Smooth muscle cell (in vitro differentiated cells): ENCODE measurements at regions not wholly inside any gene's neighbourhood (a gene's known extent, or its start where the extent isn't known, plus 50 kb on each side); places are given as distances from the start of the nearest gene placed in this dataset.
"Not testable (repeated sequence)": the region's sequence is repeated elsewhere in the genome, so short reads cannot be mapped to it uniquely, and the experiment has no call there.

ENCODE experiments used
- DNase-seq: peaks from one replicate; lab custom pipeline; 2025; ENCODE audit not compliant: unreplicated experiment; lab: John Stamatoyannopoulos, UW
- H2AFZ ChIP-seq: fragments of 200-600 bp; sonication (generic); 2 replicates; pipeline ENCODE4 v1.6.0; 2016; ENCODE audit warnings: antibody characterized with exemption, low read depth, mild to moderate bottlenecking
- H3F3A ChIP-seq: fragments of 200-600 bp; sonication (generic); 2 replicates; pipeline ENCODE4 v1.6.0; 2017; ENCODE audit warnings: antibody characterized with exemption, low read depth
- H3K27ac ChIP-seq: fragments of 200-600 bp; sonication (generic); 2 replicates; pipeline ENCODE4 v1.5.1; 2016; ENCODE audit warnings: low read depth, mild to moderate bottlenecking
- H3K27me3 ChIP-seq: fragments of 200-600 bp; sonication (generic); 2 replicates; pipeline ENCODE4 v1.6.1; 2016; ENCODE audit warnings: low read depth, mild to moderate bottlenecking
- H3K36me3 ChIP-seq: fragments of 200-600 bp; sonication (generic); 2 replicates; pipeline ENCODE4 v1.5.1; 2016; ENCODE audit warnings: low read depth
- H3K4me1 ChIP-seq: fragments of 200-600 bp; sonication (generic); 2 replicates; pipeline ENCODE4 v1.5.1; 2016; ENCODE audit warnings: low read depth
- H3K4me2 ChIP-seq: fragments of 200-600 bp; sonication (generic); 2 replicates; pipeline ENCODE4 v1.6.0; 2016; ENCODE audit warnings: mild to moderate bottlenecking
- H3K4me3 ChIP-seq: fragments of 200-600 bp; sonication (generic); 2 replicates; pipeline ENCODE4 v1.5.1; 2016; ENCODE audit warnings: mild to moderate bottlenecking
- H3K79me2 ChIP-seq: fragments of 200-600 bp; sonication (generic); 2 replicates; pipeline ENCODE4 v1.6.0; 2016; ENCODE audit warnings: low read depth, mild to moderate bottlenecking
- H3K9ac ChIP-seq: fragments of 200-600 bp; sonication (generic); 2 replicates; pipeline ENCODE4 v1.6.0; 2016; ENCODE audit warnings: low read depth
- H3K9me3 ChIP-seq: fragments of 200-600 bp; sonication (generic); replicated peaks from 2 replicates; pipeline ENCODE4 v1.5.1; 2016; ENCODE audit warnings: low read depth
- H4K20me1 ChIP-seq: fragments of 200-600 bp; sonication (generic); 2 replicates; pipeline ENCODE4 v1.6.0; 2016; ENCODE audit warnings: low read depth
- WGBS: methylation state at CpG from one replicate; pipeline ENCODE4 v1.1.7; 2016; ENCODE audit warnings: low lambda C conversion rate; 5-methylcytosine and 5-hydroxymethylcytosine counted together
- TF ChIP-seq, protein P1 (sequence below): fragments of 200-600 bp; sonication (generic); IDR thresholded peaks from 2 replicates; pipeline ENCODE4 v1.5.1; 2017; ENCODE audit warnings: borderline replicate concordance, mild to moderate bottlenecking, antibody characterized with exemption; ENCODE audit not compliant: insufficient read depth, poor library complexity, severe bottlenecking

DNA sequence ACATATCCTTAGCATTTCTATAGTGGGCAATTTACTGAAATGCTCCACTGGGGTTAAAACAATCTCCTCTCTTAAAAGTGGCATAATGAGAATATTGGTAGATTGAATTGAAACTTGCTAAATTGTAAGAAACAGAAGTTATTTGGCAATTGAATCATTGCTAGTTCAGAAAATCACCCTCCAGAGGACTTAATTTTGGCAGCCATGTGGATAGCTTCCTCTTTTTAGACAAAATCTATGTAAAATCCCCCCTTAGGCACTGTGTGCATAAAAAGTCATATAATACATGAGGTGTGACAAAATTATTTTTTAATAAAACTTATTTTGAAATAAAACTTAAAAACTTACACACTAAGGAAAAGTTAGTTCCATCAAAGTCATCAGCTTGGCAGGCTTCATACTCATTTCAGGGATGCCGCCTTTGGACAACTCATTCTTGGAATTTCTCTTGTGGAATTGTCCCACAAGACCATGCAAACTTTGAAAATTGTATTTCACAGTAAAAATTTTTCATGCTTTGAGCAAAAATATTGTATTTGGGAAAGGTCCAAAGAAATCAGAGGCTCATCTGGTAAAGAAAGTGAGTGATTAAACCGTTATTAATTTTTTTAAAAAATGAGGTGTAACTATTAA is 473.0 kb downstream of the BCKDHB start:
- Histone ChIP-seq H3K79me2 (no peaks in the 10 kb centered on the region), H3K9ac (no peak overlapping the region), H3K27me3 (no peaks in the 10 kb centered on the region), H3F3A (no peaks in the 10 kb centered on the region), H3K27ac (no peak overlapping the region), H3K4me3 (no peak overlapping the region), H3K4me1 (no peaks in the 10 kb centered on the region), H4K20me1 (no peaks in the 10 kb centered on the region), H3K4me2 (no peak overlapping the region), H2AFZ (no peak overlapping the region), H3K36me3 (no peaks in the 10 kb centered on the region), H3K9me3 (no peaks in the 10 kb centered on the region)
- 93% methylated on average over 2 of the region's 2 CpGs for WGBS
- TF ChIP-seq, protein P1, sequence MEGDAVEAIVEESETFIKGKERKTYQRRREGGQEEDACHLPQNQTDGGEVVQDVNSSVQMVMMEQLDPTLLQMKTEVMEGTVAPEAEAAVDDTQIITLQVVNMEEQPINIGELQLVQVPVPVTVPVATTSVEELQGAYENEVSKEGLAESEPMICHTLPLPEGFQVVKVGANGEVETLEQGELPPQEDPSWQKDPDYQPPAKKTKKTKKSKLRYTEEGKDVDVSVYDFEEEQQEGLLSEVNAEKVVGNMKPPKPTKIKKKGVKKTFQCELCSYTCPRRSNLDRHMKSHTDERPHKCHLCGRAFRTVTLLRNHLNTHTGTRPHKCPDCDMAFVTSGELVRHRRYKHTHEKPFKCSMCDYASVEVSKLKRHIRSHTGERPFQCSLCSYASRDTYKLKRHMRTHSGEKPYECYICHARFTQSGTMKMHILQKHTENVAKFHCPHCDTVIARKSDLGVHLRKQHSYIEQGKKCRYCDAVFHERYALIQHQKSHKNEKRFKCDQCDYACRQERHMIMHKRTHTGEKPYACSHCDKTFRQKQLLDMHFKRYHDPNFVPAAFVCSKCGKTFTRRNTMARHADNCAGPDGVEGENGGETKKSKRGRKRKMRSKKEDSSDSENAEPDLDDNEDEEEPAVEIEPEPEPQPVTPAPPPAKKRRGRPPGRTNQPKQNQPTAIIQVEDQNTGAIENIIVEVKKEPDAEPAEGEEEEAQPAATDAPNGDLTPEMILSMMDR = no peak
- no peak for DNase-seq

DNA sequence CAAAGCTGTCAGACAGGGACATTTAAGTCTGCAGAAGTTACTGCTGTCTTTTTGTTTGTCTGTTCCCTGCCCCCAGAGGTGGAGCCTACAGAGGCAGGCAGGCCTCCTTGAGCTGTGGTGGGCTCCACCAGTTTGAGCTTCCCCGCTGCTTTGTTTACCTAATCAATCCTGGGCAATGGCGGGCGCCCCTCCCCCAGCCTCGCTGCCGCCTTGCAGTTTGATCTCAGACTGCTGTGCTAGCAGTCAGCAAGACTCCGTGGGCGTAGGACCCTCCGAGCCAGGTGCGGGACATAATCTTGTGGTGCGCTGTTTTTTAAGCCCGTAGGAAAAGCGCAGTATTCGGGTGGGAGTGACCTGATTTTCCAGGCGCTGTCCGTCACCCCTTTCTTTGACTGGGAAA is 466.8 kb downstream of the BCKDHB start:
- H2AFZ ChIP-seq, H3K79me2 ChIP-seq, H3K4me3 ChIP-seq, DNase-seq, H3K36me3 ChIP-seq, H3K27ac ChIP-seq, H3K27me3 ChIP-seq, H3K9ac ChIP-seq, H3K4me1 ChIP-seq, H4K20me1 ChIP-seq, H3F3A ChIP-seq, H3K9me3 ChIP-seq, H3K4me2 ChIP-seq: not testable (repeated sequence)
- 80% methylated on average over 15 of the region's 15 CpGs for WGBS

DNA sequence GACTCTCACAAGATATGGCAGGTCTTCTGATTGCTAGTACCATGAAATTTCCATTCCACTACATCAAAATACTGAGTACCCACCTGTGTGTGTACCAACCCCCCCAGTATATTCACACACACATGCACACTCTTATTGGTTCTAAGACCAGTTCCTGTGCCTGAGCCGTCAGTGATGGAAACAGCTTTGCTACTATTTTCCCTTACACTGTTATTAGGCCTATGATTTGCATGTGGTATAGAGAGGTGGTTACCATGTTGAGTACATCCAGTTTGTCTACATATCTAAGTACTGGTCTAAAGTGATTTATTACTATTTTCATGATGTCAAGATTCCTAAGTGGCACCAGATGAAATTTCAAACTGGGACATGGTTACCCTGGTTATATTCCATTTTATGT is 459.9 kb downstream of the BCKDHB start:
- H4K20me1 ChIP-seq = no peaks in the 10 kb centered on the region
- no peaks in the 10 kb centered on the region for H3K4me1 ChIP-seq
- no peaks in the 10 kb centered on the region for H3K36me3 ChIP-seq
- no peak overlapping the region for H3K4me3 ChIP-seq
- H3K27me3 ChIP-seq = no peaks in the 10 kb centered on the region
- H3K27ac ChIP-seq = no peak overlapping the region
- no peak overlapping the region for H3K4me2 ChIP-seq
- H2AFZ ChIP-seq = no peak overlapping the region
- H3K9ac ChIP-seq = no peak overlapping the region
- WGBS = 84% methylated on average over 1 of the region's 1 CpG
- TF ChIP-seq, protein P1 = no peak
- DNase-seq = no peak
- no peaks in the 10 kb centered on the region for H3K9me3 ChIP-seq
- no peaks in the 10 kb centered on the region for H3F3A ChIP-seq
- no peaks in the 10 kb centered on the region for H3K79me2 ChIP-seq

- Histone ChIP-seq H3K36me3 (no peaks in the 10 kb centered on the region), H3F3A (peaks cover under 1% of the 10 kb centered on the region), H3K27me3 (no peaks in the 10 kb centered on the region), H3K4me1 (no peaks in the 10 kb centered on the region), H3K27ac (no peak overlapping the region), H3K4me2 (no peak overlapping the region), H2AFZ (no peak overlapping the region), H3K9me3 (no peaks in the 10 kb centered on the region), H4K20me1 (no peaks in the 10 kb centered on the region), H3K4me3 (no peak overlapping the region), H3K9ac (no peak overlapping the region), H3K79me2 (no peaks in the 10 kb centered on the region)
- WGBS = 88% methylated on average over 5 of the region's 5 CpGs
- TF ChIP-seq, protein P1 = no peak
- no peak for DNase-seq
These were observed 446.7 kb downstream of the BCKDHB start for GRCh38 chr6:80553071-80553740.
